DOHH2 (cell line): ENCODE measurements at regions not wholly inside any gene's neighbourhood (a gene's known extent, or its start where the extent isn't known, plus 50 kb on each side); places are given as distances from the start of the nearest gene placed in this dataset.

Experiments used
- H3F3A ChIP-seq: fragments of 200-600 bp; sonication (generic), shearing (Covaris generic); 2 replicates; pipeline ENCODE4 v1.6.0; 2016; ENCODE audit warnings: antibody characterized with exemption, mild to moderate bottlenecking; ENCODE audit not compliant: control insufficient read depth, insufficient read depth
- H3K27ac ChIP-seq: fragments of 200-600 bp; sonication (generic); 2 replicates; pipeline ENCODE4 v1.5.1; 2014; ENCODE audit warnings: low read depth, mild to moderate bottlenecking, low read length, moderate library complexity
- H3K27me3 ChIP-seq: fragments of 200-600 bp; sonication (generic); 2 replicates; pipeline ENCODE4 v1.6.1; 2014; ENCODE audit warnings: mild to moderate bottlenecking, low read length, mixed read lengths; ENCODE audit not compliant: control insufficient read depth
- H3K36me3 ChIP-seq: fragments of 200-600 bp; sonication (generic); 2 replicates; pipeline ENCODE4 v1.6.1; 2014; ENCODE audit warnings: mild to moderate bottlenecking, low read length, moderate library complexity, mixed read lengths; ENCODE audit not compliant: control insufficient read depth
- H3K4me1 ChIP-seq: fragments of 200-600 bp; sonication (generic); 2 replicates; pipeline ENCODE4 v1.6.1; 2014; ENCODE audit warnings: mild to moderate bottlenecking, low read length, mixed read lengths; ENCODE audit not compliant: control insufficient read depth
- H3K4me2 ChIP-seq: fragments of 200-600 bp; sonication (generic); 2 replicates; pipeline ENCODE4 v1.6.0; 2014; ENCODE audit warnings: mild to moderate bottlenecking, low read length, moderate library complexity
- H3K4me3 ChIP-seq: fragments of 200-600 bp; sonication (generic); 2 replicates; pipeline ENCODE4 v1.5.1; 2014; ENCODE audit warnings: mild to moderate bottlenecking, low read length, mixed read lengths
- H3K79me2 ChIP-seq: fragments of 200-600 bp; sonication (generic); 2 replicates; pipeline ENCODE4 v1.6.1; 2014; ENCODE audit warnings: mild to moderate bottlenecking, low read length, mixed read lengths; ENCODE audit not compliant: control insufficient read depth
- H3K9me2 ChIP-seq: fragments of 200-600 bp; sonication (generic); replicated peaks from 2 replicates; pipeline ENCODE4 v1.6.1; 2014; ENCODE audit warnings: mild to moderate bottlenecking, low read length, mixed read lengths; ENCODE audit not compliant: control insufficient read depth
- H3K9me3 ChIP-seq: fragments of 200-600 bp; sonication (generic); 2 replicates; pipeline ENCODE4 v1.6.1; 2014; ENCODE audit warnings: antibody characterized with exemption, low read length, mixed read lengths; ENCODE audit not compliant: control insufficient read depth, insufficient read depth
- H4K20me1 ChIP-seq: fragments of 200-600 bp; sonication (generic); 2 replicates; pipeline ENCODE4 v1.6.0; 2014; ENCODE audit warnings: low read depth, mild to moderate bottlenecking, antibody characterized with exemption, low read length, moderate library complexity; ENCODE audit not compliant: control insufficient read depth, insufficient read depth
- EZH2phosphoT487 ChIP-seq: fragments of 200-600 bp; sonication (generic); IDR thresholded peaks from 2 replicates; pipeline ENCODE4 v1.6.1; 2017; ENCODE audit warnings: borderline replicate concordance, mild to moderate bottlenecking, antibody characterized with exemption, low read length, moderate library complexity, mixed read lengths
- TF ChIP-seq, protein P1 (sequence below): fragments of 200-600 bp; sonication (generic); IDR thresholded peaks from one replicate; pipeline ENCODE4 v1.5.1; 2014; ENCODE audit warnings: antibody characterized with exemption, mild to moderate bottlenecking, low read depth, low read length; ENCODE audit not compliant: poor library complexity, severe bottlenecking

- no peak overlapping the region for H3K4me2 ChIP-seq
- H3K9me2 ChIP-seq = no peaks in the 10 kb centered on the region
- no peaks in the 10 kb centered on the region for H3F3A ChIP-seq
- no peak for TF ChIP-seq EZH2phosphoT487
- TF ChIP-seq, protein P1, sequence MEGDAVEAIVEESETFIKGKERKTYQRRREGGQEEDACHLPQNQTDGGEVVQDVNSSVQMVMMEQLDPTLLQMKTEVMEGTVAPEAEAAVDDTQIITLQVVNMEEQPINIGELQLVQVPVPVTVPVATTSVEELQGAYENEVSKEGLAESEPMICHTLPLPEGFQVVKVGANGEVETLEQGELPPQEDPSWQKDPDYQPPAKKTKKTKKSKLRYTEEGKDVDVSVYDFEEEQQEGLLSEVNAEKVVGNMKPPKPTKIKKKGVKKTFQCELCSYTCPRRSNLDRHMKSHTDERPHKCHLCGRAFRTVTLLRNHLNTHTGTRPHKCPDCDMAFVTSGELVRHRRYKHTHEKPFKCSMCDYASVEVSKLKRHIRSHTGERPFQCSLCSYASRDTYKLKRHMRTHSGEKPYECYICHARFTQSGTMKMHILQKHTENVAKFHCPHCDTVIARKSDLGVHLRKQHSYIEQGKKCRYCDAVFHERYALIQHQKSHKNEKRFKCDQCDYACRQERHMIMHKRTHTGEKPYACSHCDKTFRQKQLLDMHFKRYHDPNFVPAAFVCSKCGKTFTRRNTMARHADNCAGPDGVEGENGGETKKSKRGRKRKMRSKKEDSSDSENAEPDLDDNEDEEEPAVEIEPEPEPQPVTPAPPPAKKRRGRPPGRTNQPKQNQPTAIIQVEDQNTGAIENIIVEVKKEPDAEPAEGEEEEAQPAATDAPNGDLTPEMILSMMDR = no peak
- H4K20me1 ChIP-seq = no peaks in the 10 kb centered on the region
- peaks cover 11% of the 10 kb centered on the region for H3K27me3 ChIP-seq
- H3K27ac ChIP-seq = no peak overlapping the region
- no peaks in the 10 kb centered on the region for H3K9me3 ChIP-seq
- H3K4me3 ChIP-seq = no peak overlapping the region
- H3K4me1 ChIP-seq = 0 out of 2 replicates have a peak, but pooled peaks cover 3% of the 10 kb centered on the region
- no peaks in the 10 kb centered on the region for H3K79me2 ChIP-seq
- no peaks in the 10 kb centered on the region for H3K36me3 ChIP-seq
Measured at GRCh38 chr6:138695193-138695592, 78.4 kb upstream of the CCDC28A start.

GRCh38 chr6:138714493-138714892 lies 59.1 kb upstream of the CCDC28A start:
- Histone ChIP-seq H3F3A (no peaks in the 10 kb centered on the region), H3K4me2 (no peak overlapping the region), H3K9me2 (no peaks in the 10 kb centered on the region), H3K36me3 (no peaks in the 10 kb centered on the region), H3K4me1 (no peaks in the 10 kb centered on the region), H3K27ac (no peak overlapping the region), H3K4me3 (no peak overlapping the region), H3K79me2 (no peaks in the 10 kb centered on the region), H3K27me3 (no peaks in the 10 kb centered on the region), H3K9me3 (no peaks in the 10 kb centered on the region), H4K20me1 (no peaks in the 10 kb centered on the region)
- TF ChIP-seq, protein P1 = no peak
- no peak for TF ChIP-seq EZH2phosphoT487

GRCh38 chr6:138716013-138716412 lies 57.6 kb upstream of the CCDC28A start:
- no peaks in the 10 kb centered on the region for H4K20me1 ChIP-seq
- no peaks in the 10 kb centered on the region for H3K27me3 ChIP-seq
- no peaks in the 10 kb centered on the region for H3K4me1 ChIP-seq
- H3K36me3 ChIP-seq = no peaks in the 10 kb centered on the region
- H3F3A ChIP-seq = no peaks in the 10 kb centered on the region
- no peak overlapping the region for H3K4me3 ChIP-seq
- H3K9me2 ChIP-seq = no peaks in the 10 kb centered on the region
- no peak overlapping the region for H3K27ac ChIP-seq
- TF ChIP-seq, protein P1 = no peak
- TF ChIP-seq EZH2phosphoT487 = no peak
- H3K9me3 ChIP-seq = no peaks in the 10 kb centered on the region
- no peaks in the 10 kb centered on the region for H3K79me2 ChIP-seq
- H3K4me2 ChIP-seq = no peak overlapping the region
